RWPE2 (cell line): ENCODE measurements at regions not wholly inside any gene's neighbourhood (a gene's known extent, or its start where the extent isn't known, plus 50 kb on each side); places are given as distances from the start of the nearest gene placed in this dataset.

ENCODE experiments used
- ATAC-seq: fragments of 200-7000 bp; cut with Tn5 transposase; 3 replicates; pipeline ENCODE4 v1.9.1; 2021; ENCODE audit warnings: low read depth
- DNase-seq: peaks from one replicate; pipeline ENCODE4 v3.0.0-alpha.2; 2020; ENCODE audit warnings: low spot score
- H3K27ac ChIP-seq: fragments of 450-650 bp; 2 replicates; pipeline ENCODE4 v1.5.1; 2017; ENCODE audit warnings: mild to moderate bottlenecking; ENCODE audit not compliant: poor library complexity, severe bottlenecking
- H3K27me3 ChIP-seq: fragments of 250-450 bp; sonication (Bioruptor Pico); 2 replicates; pipeline ENCODE4 v1.5.1; 2021; ENCODE audit warnings: mild to moderate bottlenecking, moderate library complexity; ENCODE audit not compliant: insufficient read depth, poor library complexity, severe bottlenecking
- H3K36me3 ChIP-seq: fragments of 250-450 bp; sonication (Bioruptor Pico); 2 replicates; pipeline ENCODE4 v1.5.1; 2020; ENCODE audit warnings: low read depth, mild to moderate bottlenecking, moderate library complexity
- H3K4me1 ChIP-seq: fragments of 250-450 bp; sonication (Bioruptor Pico); 2 replicates; pipeline ENCODE4 v1.5.1; 2021; ENCODE audit warnings: mild to moderate bottlenecking, moderate library complexity; ENCODE audit not compliant: insufficient read depth, poor library complexity, severe bottlenecking
- H3K4me3 ChIP-seq: fragments of 250-450 bp; sonication (Bioruptor Pico); 2 replicates; pipeline ENCODE4 v1.5.1; 2021; ENCODE audit warnings: mild to moderate bottlenecking, moderate library complexity; ENCODE audit not compliant: severe bottlenecking
- H3K9me3 ChIP-seq: fragments of 250-450 bp; sonication (Bioruptor Pico); 2 replicates; pipeline ENCODE4 v1.5.1; 2021; ENCODE audit warnings: mild to moderate bottlenecking, moderate library complexity; ENCODE audit not compliant: severe bottlenecking
- TF ChIP-seq, protein P1 (sequence below): fragments of 450-650 bp; IDR thresholded peaks from one replicate; pipeline ENCODE4 v1.5.1; 2017; ENCODE audit warnings: mild to moderate bottlenecking, moderate library complexity; ENCODE audit not compliant: poor library complexity, severe bottlenecking

DNA sequence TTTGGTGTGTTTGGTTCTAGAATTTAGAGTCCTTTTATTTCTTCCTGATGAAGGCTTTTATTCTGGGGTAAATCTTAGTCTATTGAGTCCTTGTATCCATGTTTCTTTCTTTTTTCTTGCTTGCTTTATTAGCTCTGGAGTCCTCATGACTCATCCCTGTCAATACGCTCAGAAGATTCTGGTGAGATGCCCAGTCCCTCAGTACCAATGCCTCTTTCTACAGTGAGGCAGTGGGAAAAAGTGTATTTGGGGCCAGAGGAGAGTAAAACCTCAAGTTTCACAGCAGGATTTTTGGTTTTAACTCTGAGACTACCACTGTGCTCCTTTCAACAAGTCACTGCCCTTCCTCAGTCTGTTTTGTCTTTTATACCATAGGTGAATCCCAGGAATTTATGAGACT lies 368.0 kb downstream of the GBA3 start:
- TF ChIP-seq, protein P1, sequence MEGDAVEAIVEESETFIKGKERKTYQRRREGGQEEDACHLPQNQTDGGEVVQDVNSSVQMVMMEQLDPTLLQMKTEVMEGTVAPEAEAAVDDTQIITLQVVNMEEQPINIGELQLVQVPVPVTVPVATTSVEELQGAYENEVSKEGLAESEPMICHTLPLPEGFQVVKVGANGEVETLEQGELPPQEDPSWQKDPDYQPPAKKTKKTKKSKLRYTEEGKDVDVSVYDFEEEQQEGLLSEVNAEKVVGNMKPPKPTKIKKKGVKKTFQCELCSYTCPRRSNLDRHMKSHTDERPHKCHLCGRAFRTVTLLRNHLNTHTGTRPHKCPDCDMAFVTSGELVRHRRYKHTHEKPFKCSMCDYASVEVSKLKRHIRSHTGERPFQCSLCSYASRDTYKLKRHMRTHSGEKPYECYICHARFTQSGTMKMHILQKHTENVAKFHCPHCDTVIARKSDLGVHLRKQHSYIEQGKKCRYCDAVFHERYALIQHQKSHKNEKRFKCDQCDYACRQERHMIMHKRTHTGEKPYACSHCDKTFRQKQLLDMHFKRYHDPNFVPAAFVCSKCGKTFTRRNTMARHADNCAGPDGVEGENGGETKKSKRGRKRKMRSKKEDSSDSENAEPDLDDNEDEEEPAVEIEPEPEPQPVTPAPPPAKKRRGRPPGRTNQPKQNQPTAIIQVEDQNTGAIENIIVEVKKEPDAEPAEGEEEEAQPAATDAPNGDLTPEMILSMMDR = no peak
- Histone ChIP-seq H3K27ac (no peak overlapping the region), H3K36me3 (no peaks in the 10 kb centered on the region), H3K4me3 (no peak overlapping the region), H3K4me1 (no peaks in the 10 kb centered on the region), H3K9me3 (no peaks in the 10 kb centered on the region), H3K27me3 (no peaks in the 10 kb centered on the region)
- ATAC-seq (peak; percentile 41; the same call in 1 of the 3 replicates), DNase-seq (no peak)

GRCh38 chr4:23058165-23058776 lies 365.5 kb downstream of the GBA3 start:
- no peaks in the 10 kb centered on the region for H3K4me1 ChIP-seq
- no peak overlapping the region for H3K4me3 ChIP-seq

GRCh38 chr4:23041501-23041900 lies 348.8 kb downstream of the GBA3 start:
- TF ChIP-seq, protein P1 = no peak
- H3K27ac ChIP-seq = no peak overlapping the region
- no peaks in the 10 kb centered on the region for H3K9me3 ChIP-seq
- no peaks in the 10 kb centered on the region for H3K36me3 ChIP-seq
- DNase-seq (no peak), ATAC-seq (no peak)
- no peaks in the 10 kb centered on the region for H3K27me3 ChIP-seq
- H3K4me1 ChIP-seq = peaks cover 8% of the 10 kb centered on the region
- H3K4me3 ChIP-seq = no peak overlapping the region

More at GRCh38 chr4:23058165-23058776, 365.5 kb downstream of the GBA3 start:
- TF ChIP-seq, protein P1 = no peak
- no peak for ATAC-seq
- no peaks in the 10 kb centered on the region for H3K27me3 ChIP-seq
- no peak for DNase-seq
- H3K9me3 ChIP-seq = no peaks in the 10 kb centered on the region
- no peaks in the 10 kb centered on the region for H3K36me3 ChIP-seq
- no peak overlapping the region for H3K27ac ChIP-seq

GRCh38 chr4:23040539-23040938 lies 347.8 kb downstream of the GBA3 start:
- Histone ChIP-seq H3K4me3 (no peak overlapping the region), H3K9me3 (no peaks in the 10 kb centered on the region), H3K4me1 (peaks cover 8% of the 10 kb centered on the region), H3K36me3 (no peaks in the 10 kb centered on the region), H3K27me3 (no peaks in the 10 kb centered on the region), H3K27ac (peak overlapping the region; percentile 47)
- no peak for ATAC-seq
- TF ChIP-seq, protein P1 = no peak
- DNase-seq = no peak

GRCh38 chr4:23039818-23040217 lies 347.1 kb downstream of the GBA3 start:
- H3K36me3 ChIP-seq = no peaks in the 10 kb centered on the region
- no peaks in the 10 kb centered on the region for H3K27me3 ChIP-seq
- H3K4me3 ChIP-seq = no peak overlapping the region
- peak; percentile 90 for ATAC-seq
- DNase-seq = no peak
- H3K4me1 ChIP-seq = peaks cover 8% of the 10 kb centered on the region
- TF ChIP-seq, protein P1 = no peak
- H3K9me3 ChIP-seq = no peaks in the 10 kb centered on the region
- peak overlapping the region; percentile 47 for H3K27ac ChIP-seq
